HL-60 (cell line): ENCODE measurements at regions not wholly inside any gene's neighbourhood (a gene's known extent, or its start where the extent isn't known, plus 50 kb on each side); places are given as distances from the start of the nearest gene placed in this dataset.
"Not testable (repeated sequence)": the region's sequence is repeated elsewhere in the genome, so short reads cannot be mapped to it uniquely, and the experiment has no call there.

Source experiments
- DNase-seq, 2 experiments: peaks; one replicate each; pipeline ENCODE4 v3.0.0-alpha.2; 2010 to 2020; ENCODE audit warnings: low read depth in 1 of 2, low spot score in 1 of 2
- H3K27ac ChIP-seq: fragments of 250-450 bp; sonication (Bioruptor Pico); replicated peaks from 2 replicates; pipeline ENCODE4 v1.5.1; 2020; ENCODE audit warnings: mild to moderate bottlenecking, moderate library complexity
- H3K27me3 ChIP-seq: fragments of 250-450 bp; sonication (Bioruptor Pico); 2 replicates; pipeline ENCODE4 v1.5.1; 2021; ENCODE audit warnings: mild to moderate bottlenecking, moderate library complexity; ENCODE audit not compliant: insufficient read depth, poor library complexity, severe bottlenecking
- H3K4me3 ChIP-seq: replicated peaks from 2 replicates; pipeline ENCODE4 v1.5.1; 2011; ENCODE audit warnings: mild to moderate bottlenecking, control low read depth, low read length; ENCODE audit not compliant: insufficient read depth
- CTCF ChIP-seq: IDR thresholded peaks from one replicate; pipeline ENCODE4 v1.5.1; 2011; ENCODE audit warnings: low read length, control low read depth, inconsistent platforms; ENCODE audit not compliant: insufficient read depth
- GABPA ChIP-seq: IDR thresholded peaks from 2 replicates; pipeline ENCODE4 v1.6.1; 2012; ENCODE audit warnings: low read depth
- POLR2AphosphoS5 ChIP-seq: IDR thresholded peaks from 2 replicates; pipeline ENCODE4 v1.6.1; 2012; ENCODE audit warnings: low read depth
- SPI1 ChIP-seq: IDR thresholded peaks from 2 replicates; pipeline ENCODE4 v1.6.1; 2012; ENCODE audit warnings: low read depth, mild to moderate bottlenecking, borderline replicate concordance
- TF ChIP-seq, protein P1 (sequence below): IDR thresholded peaks from 2 replicates; pipeline ENCODE4 v1.6.1; 2012; ENCODE audit warnings: low read depth; ENCODE audit not compliant: insufficient replicate concordance

DNA sequence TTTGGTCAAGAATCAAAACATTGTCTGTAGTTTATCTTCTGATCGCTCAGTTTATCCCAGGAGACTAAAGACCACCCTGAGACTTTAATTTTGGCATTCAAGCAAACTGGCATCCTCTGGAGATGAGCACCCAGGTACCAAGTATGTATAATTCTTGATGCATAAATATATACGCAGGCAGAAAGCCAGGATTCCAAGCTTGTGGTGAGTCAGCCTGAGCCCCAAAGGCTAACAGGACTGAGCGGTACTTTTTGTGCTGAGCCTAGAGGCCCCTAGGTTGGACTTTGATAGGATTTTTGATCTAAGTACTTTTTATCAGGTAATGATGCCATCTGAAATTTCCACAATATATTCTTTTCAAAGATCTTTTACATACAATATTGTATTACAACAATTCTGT, 301.3 kb downstream of the TFAP2B start:
- Histone ChIP-seq H3K27me3 (no peaks in the 10 kb centered on the region), H3K27ac (no peak overlapping the region), H3K4me3 (no peak overlapping the region)
- TF ChIP-seq CTCF: no peak
- no peak for TF ChIP-seq POLR2AphosphoS5
- DNase-seq: no peak

GRCh38 chr6:51121380-51121976, 302.8 kb downstream of the TFAP2B start:
- DNase-seq, H3K27ac ChIP-seq, H3K4me3 ChIP-seq: not testable (repeated sequence)

GRCh38 chr6:51129043-51129442, 310.4 kb downstream of the TFAP2B start:
- H3K27me3 ChIP-seq: no peaks in the 10 kb centered on the region
- no peak overlapping the region for H3K4me3 ChIP-seq
- no peak overlapping the region for H3K27ac ChIP-seq
- TF ChIP-seq CTCF (no peak), GABPA (no peak), POLR2AphosphoS5 (no peak), SPI1 (no peak)
- TF ChIP-seq, protein P1, sequence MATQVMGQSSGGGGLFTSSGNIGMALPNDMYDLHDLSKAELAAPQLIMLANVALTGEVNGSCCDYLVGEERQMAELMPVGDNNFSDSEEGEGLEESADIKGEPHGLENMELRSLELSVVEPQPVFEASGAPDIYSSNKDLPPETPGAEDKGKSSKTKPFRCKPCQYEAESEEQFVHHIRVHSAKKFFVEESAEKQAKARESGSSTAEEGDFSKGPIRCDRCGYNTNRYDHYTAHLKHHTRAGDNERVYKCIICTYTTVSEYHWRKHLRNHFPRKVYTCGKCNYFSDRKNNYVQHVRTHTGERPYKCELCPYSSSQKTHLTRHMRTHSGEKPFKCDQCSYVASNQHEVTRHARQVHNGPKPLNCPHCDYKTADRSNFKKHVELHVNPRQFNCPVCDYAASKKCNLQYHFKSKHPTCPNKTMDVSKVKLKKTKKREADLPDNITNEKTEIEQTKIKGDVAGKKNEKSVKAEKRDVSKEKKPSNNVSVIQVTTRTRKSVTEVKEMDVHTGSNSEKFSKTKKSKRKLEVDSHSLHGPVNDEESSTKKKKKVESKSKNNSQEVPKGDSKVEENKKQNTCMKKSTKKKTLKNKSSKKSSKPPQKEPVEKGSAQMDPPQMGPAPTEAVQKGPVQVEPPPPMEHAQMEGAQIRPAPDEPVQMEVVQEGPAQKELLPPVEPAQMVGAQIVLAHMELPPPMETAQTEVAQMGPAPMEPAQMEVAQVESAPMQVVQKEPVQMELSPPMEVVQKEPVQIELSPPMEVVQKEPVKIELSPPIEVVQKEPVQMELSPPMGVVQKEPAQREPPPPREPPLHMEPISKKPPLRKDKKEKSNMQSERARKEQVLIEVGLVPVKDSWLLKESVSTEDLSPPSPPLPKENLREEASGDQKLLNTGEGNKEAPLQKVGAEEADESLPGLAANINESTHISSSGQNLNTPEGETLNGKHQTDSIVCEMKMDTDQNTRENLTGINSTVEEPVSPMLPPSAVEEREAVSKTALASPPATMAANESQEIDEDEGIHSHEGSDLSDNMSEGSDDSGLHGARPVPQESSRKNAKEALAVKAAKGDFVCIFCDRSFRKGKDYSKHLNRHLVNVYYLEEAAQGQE: no peak
- no peak for DNase-seq

More at GRCh38 chr6:51121380-51121976, 302.8 kb downstream of the TFAP2B start:
- H3K27me3 ChIP-seq: not testable (repeated sequence)

DNA sequence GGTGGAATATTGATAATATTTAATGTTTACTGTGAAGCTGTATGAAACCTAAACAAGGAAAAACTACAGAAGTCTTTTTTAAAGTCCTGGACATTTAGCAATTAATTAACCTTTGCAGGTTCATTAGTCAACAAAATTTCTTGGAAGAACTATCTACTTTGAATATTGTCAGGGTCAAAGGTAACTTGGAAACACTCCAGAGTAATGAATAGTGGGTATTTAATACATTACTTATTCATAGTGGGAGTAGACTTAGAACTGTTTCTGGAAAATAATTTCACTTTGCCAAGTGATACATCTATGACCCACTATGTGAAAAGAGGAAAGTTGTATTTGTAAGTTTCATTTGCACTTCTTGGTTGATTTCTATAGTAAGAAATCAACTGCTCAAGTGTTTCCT, 319.1 kb downstream of the TFAP2B start:
- no peaks in the 10 kb centered on the region for H3K27me3 ChIP-seq
- TF ChIP-seq GABPA (no peak), CTCF (no peak), SPI1 (no peak), POLR2AphosphoS5 (no peak)
- TF ChIP-seq, protein P1: no peak

More for the DNA sequence above, 319.1 kb downstream of the TFAP2B start:
- Histone ChIP-seq H3K4me3 (no peak overlapping the region), H3K27ac (no peak overlapping the region)
- DNase-seq: no peak
